ENCODE measurements at regions not wholly inside any gene's neighbourhood (a gene's known extent, or its start where the extent isn't known, plus 50 kb on each side); places are given as distances from the start of the nearest gene placed in this dataset.

DNA sequence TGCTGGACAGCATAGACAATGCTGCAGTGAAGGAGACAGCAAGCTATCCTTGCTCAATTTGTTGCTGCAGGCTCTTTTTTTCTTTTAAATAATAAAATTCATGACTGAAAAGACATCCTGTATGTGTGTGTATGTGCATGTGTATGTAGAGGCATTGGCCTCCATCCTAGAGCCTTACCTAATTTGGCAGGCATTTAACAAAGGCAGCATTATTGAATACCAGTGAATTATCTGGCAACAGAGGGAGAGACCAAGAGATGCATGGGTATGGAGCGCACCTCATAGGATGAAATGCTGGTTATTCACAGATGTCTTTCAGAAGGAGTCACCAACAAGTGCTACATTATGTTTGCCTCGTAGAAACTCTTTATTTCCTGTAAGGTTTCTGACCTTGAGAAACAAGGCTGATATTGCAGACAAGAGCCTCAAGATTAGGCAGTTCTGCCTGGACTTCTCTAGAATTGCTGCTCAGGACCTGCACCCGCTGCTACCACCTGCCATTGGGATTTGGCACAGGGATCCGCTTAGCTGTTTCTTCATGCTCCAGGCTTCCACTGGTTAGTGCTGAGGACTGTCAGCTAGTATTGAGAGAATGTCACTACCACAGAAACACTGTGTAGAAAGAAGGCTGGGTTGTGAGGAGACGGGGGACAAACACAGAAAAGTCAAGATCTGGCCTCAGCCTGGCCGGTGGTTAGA lies 247.7 kb upstream of the RFX3 start:
- no peaks in the 10 kb centered on the region for H3K4me1 ChIP-seq (ENCODE audit: control insufficient read depth in 1 of 2, insufficient read depth in 2 of 2, low read length in 2 of 2)
- no peaks in the 10 kb centered on the region for H3K36me3 ChIP-seq (ENCODE audit: control insufficient read depth in 1 of 2, insufficient read depth in 2 of 2, low read length in 2 of 2)
- H3K27me3 ChIP-seq (ENCODE audit: low read depth, low read length), result no peaks in the 10 kb centered on the region
- no peaks in the 10 kb centered on the region for H3K9me3 ChIP-seq (ENCODE audit: control insufficient read depth in 1 of 2, low read length in 2 of 2)
- H3K27ac ChIP-seq (ENCODE audit: low read length), result no peak overlapping the region
- no peak overlapping the region for H3K4me3 ChIP-seq (ENCODE audit: low read depth in 1 of 2, low read length in 2 of 2)

DNA sequence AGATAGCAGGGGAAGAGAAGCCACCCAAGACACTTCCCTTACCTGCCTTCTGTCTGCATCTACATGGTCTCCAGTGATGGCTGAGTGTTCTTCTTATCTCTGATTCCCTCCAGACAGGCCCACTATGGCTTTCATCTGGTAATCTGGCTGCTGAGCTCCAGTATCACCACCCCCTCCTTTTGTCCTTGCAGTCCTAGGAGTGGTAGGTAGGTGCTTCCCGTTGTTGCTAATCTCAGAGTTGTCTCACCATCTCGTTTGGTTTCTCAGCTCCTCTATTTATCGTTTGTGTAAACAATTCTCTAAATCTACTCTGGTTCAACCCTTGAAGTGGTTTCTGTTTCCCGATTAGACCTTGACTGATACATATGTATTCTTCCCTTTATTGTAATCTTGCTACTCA lies 243.8 kb upstream of the RFX3 start:
- H3K4me1 ChIP-seq (ENCODE audit: control insufficient read depth in 1 of 2, insufficient read depth in 2 of 2, low read length in 2 of 2), result no peaks in the 10 kb centered on the region
- no peaks in the 10 kb centered on the region for H3K27me3 ChIP-seq (ENCODE audit: low read depth, low read length)
- H3K36me3 ChIP-seq (ENCODE audit: control insufficient read depth in 1 of 2, insufficient read depth in 2 of 2, low read length in 2 of 2), result no peaks in the 10 kb centered on the region
- H3K4me3 ChIP-seq (ENCODE audit: low read depth in 1 of 2, low read length in 2 of 2), result no peak overlapping the region
- H3K27ac ChIP-seq (ENCODE audit: low read length), result no peak overlapping the region
- no peaks in the 10 kb centered on the region for H3K9me3 ChIP-seq (ENCODE audit: control insufficient read depth in 1 of 2, low read length in 2 of 2)

DNA sequence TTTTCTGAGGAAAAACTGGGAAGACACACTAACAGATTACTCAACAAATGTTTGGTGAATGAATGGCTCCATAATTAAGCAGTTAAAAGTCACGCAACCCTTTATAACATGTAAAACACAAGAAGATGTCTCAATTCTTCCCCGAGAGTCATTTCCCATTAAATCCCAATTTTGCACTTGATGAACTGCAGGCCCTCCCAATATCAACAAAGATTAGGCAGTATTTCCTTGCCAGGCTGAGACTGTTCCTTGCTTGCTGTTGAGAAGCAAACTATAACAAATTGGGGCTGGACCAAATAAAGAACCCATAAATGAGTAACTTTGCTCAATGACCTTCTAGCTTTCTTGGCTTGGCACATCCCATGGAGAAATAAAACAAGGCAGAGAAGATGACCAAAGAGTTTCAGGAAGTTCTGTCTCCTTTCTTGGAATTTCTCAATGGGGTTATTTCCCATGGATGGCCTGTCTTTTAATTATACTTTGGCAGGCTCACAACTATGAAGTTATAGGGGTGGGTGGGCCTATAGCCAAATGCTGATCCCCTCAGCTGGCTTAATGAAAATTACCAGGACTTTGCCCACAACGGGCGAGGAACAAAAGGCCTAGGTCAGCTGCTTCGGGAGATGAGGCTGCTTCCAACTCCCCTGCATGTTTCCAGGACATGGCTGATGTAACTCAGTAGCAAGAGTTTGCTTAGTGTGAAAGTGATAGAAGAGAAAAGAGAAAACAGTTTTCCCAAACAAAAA lies 243.1 kb upstream of the RFX3 start:
- H3K27ac ChIP-seq (ENCODE audit: low read length), result no peak overlapping the region
- H3K4me1 ChIP-seq (ENCODE audit: control insufficient read depth in 1 of 2, insufficient read depth in 2 of 2, low read length in 2 of 2), result no peaks in the 10 kb centered on the region
- H3K36me3 ChIP-seq (ENCODE audit: control insufficient read depth in 1 of 2, insufficient read depth in 2 of 2, low read length in 2 of 2), result no peaks in the 10 kb centered on the region
- H3K9me3 ChIP-seq (ENCODE audit: control insufficient read depth in 1 of 2, low read length in 2 of 2), result no peaks in the 10 kb centered on the region
- no peaks in the 10 kb centered on the region for H3K27me3 ChIP-seq (ENCODE audit: low read depth, low read length)
- no peak overlapping the region for H3K4me3 ChIP-seq (ENCODE audit: low read depth in 1 of 2, low read length in 2 of 2)

DNA sequence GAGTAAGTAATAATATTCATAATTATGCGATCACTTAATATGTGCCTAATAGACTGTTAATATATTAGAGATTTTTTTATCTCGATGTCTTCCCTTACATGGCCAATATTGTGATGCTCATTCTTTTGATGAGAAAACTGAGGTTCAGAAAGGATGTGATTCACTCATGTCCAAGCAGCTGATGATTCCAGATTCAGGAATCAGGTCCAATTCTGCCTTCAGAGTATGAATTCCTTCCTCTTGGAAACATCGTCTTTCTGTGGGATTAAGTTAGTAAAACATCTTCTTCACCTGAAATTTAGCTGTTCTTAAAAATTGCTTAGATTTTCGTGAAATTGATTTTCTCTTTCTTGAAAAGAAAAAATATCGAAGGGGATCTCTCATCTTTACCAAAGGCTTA lies 242.5 kb upstream of the RFX3 start:
- H3K27me3 ChIP-seq (ENCODE audit: low read depth, low read length), result no peaks in the 10 kb centered on the region

DNA sequence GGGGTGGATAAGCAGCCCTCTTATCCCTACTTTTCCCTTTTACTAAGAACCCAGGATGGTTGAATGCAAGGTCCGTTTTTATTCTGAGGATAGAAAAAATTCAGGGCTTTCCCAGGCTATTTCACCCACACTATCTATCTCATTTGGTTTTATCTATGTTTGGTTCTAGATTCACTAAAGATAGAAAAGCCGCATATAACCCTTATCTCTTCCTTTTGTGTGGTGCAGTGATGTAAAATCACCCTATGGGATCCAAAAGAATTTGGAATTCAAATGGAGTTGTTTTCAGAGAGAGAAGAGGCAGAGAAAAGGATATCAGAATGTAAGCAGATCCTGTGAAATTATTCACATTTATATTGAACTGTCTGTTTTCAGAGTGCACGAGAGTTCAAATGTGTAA lies 236.3 kb upstream of the RFX3 start:
- Histone ChIP-seq H3K9me3 (ENCODE audit: control insufficient read depth in 1 of 2, low read length in 2 of 2) (no peaks in the 10 kb centered on the region), H3K27me3 (ENCODE audit: low read depth, low read length) (no peaks in the 10 kb centered on the region), H3K4me3 (ENCODE audit: low read depth in 1 of 2, low read length in 2 of 2) (no peak overlapping the region), H3K4me1 (ENCODE audit: control insufficient read depth in 1 of 2, insufficient read depth in 2 of 2, low read length in 2 of 2) (peaks cover 0 to 4% of the 10 kb centered on the region in 2 donors), H3K36me3 (ENCODE audit: control insufficient read depth in 1 of 2, insufficient read depth in 2 of 2, low read length in 2 of 2) (no peaks in the 10 kb centered on the region), H3K27ac (ENCODE audit: low read length) (no peak overlapping the region)

More for the DNA sequence above, 242.5 kb upstream of the RFX3 start:
- H3K36me3 ChIP-seq (ENCODE audit: control insufficient read depth in 1 of 2, insufficient read depth in 2 of 2, low read length in 2 of 2), result no peaks in the 10 kb centered on the region
- H3K4me3 ChIP-seq (ENCODE audit: low read depth in 1 of 2, low read length in 2 of 2), result no peak overlapping the region
- no peak overlapping the region for H3K27ac ChIP-seq (ENCODE audit: low read length)
- H3K4me1 ChIP-seq (ENCODE audit: control insufficient read depth in 1 of 2, insufficient read depth in 2 of 2, low read length in 2 of 2), result no peaks in the 10 kb centered on the region
- no peaks in the 10 kb centered on the region for H3K9me3 ChIP-seq (ENCODE audit: control insufficient read depth in 1 of 2, low read length in 2 of 2)

DNA sequence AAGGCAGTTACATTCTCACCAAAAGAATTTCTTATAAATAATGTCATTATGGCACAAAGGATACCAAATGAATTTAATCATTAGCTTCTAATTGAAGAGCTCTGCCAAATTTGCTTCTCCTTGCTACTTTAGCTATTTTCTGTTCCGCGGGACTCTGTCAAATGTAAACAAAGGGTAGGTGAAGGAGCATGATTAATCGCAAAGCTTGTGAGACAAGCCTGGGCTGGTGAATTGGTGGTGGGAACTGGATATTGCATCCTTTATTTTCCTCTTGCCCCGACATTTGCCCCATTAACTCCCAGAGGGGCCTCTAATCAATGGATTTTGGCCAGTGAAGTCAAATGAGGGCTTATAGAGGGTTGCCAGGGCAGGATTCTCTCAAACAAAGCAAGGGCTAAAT lies 234.2 kb upstream of the RFX3 start:
- Histone ChIP-seq H3K9me3 (ENCODE audit: control insufficient read depth in 1 of 2, low read length in 2 of 2) (no peaks in the 10 kb centered on the region), H3K27ac (ENCODE audit: low read length) (no peak overlapping the region), H3K27me3 (ENCODE audit: low read depth, low read length) (no peaks in the 10 kb centered on the region), H3K4me1 (ENCODE audit: control insufficient read depth in 1 of 2, insufficient read depth in 2 of 2, low read length in 2 of 2) (peaks cover 0 to 4% of the 10 kb centered on the region in 2 donors), H3K4me3 (ENCODE audit: low read depth in 1 of 2, low read length in 2 of 2) (no peak overlapping the region), H3K36me3 (ENCODE audit: control insufficient read depth in 1 of 2, insufficient read depth in 2 of 2, low read length in 2 of 2) (no peaks in the 10 kb centered on the region)

DNA sequence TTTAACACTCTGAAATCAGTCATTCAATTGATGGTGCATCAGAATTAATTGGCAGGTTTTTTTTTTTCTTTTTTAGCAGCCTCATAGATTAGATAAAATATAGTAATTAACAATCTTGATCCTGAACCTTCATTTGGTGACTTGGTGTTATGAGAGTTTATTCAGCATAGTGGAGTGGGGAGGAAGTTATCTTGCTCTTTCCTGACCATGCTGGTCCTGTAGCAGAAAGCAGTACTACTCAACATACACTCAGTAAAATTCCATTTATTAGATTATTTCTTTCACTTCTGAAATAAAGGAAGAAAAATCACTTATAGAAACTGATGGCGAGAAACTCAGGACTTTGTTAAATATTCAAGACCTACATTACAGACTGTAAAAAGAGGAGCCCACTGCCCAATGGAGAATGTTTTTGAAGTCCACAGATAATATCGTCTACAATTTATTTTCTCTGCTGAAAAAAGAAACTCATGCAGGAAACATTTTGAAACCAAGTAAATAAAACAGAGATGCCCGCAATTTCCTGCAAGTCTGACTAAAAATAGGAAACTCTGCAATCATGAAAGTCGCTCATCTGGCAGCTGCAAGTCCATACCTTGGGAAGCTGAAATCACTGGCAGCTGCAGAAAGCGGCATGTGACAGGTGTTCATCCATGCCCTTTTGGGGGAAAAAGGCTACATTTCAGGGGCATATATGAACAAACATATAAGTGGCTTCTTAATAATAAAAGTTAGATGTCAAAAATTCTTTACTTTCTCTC lies 233.2 kb upstream of the RFX3 start:
- no peaks in the 10 kb centered on the region for H3K9me3 ChIP-seq (ENCODE audit: control insufficient read depth in 1 of 2, low read length in 2 of 2)
- no peaks in the 10 kb centered on the region for H3K36me3 ChIP-seq (ENCODE audit: control insufficient read depth in 1 of 2, insufficient read depth in 2 of 2, low read length in 2 of 2)
- no peak overlapping the region for H3K27ac ChIP-seq (ENCODE audit: low read length)
- peaks cover 0 to 4% of the 10 kb centered on the region in 2 donors for H3K4me1 ChIP-seq (ENCODE audit: control insufficient read depth in 1 of 2, insufficient read depth in 2 of 2, low read length in 2 of 2)
- no peak overlapping the region for H3K4me3 ChIP-seq (ENCODE audit: low read depth in 1 of 2, low read length in 2 of 2)
- H3K27me3 ChIP-seq (ENCODE audit: low read depth, low read length), result no peaks in the 10 kb centered on the region

DNA sequence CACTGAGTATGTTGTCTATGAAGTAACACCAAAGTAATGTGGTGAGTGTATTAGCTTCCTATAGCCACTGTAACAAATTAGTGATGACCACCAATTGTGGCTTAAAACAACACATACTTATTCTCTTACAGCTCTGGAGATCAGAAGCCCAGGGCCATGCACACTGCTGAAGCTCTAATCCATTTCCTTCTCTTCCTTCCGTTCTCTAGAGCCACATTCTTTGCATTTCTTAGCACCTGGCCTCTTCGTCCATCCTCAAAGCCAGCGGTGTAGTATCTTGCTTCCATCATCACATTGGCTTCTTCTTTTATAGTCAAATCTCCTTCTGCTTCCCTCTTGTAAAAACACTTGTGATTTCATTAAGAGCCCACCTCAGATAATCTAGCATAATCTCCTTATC lies 230.3 kb upstream of the RFX3 start:
- Histone ChIP-seq H3K4me3 (ENCODE audit: low read depth in 1 of 2, low read length in 2 of 2) (no peak overlapping the region), H3K4me1 (ENCODE audit: control insufficient read depth in 1 of 2, insufficient read depth in 2 of 2, low read length in 2 of 2) (peaks cover 0 to 4% of the 10 kb centered on the region in 2 donors), H3K27me3 (ENCODE audit: low read depth, low read length) (no peaks in the 10 kb centered on the region), H3K36me3 (ENCODE audit: control insufficient read depth in 1 of 2, insufficient read depth in 2 of 2, low read length in 2 of 2) (no peaks in the 10 kb centered on the region), H3K27ac (ENCODE audit: low read length) (no peak overlapping the region), H3K9me3 (ENCODE audit: control insufficient read depth in 1 of 2, low read length in 2 of 2) (no peaks in the 10 kb centered on the region)

DNA sequence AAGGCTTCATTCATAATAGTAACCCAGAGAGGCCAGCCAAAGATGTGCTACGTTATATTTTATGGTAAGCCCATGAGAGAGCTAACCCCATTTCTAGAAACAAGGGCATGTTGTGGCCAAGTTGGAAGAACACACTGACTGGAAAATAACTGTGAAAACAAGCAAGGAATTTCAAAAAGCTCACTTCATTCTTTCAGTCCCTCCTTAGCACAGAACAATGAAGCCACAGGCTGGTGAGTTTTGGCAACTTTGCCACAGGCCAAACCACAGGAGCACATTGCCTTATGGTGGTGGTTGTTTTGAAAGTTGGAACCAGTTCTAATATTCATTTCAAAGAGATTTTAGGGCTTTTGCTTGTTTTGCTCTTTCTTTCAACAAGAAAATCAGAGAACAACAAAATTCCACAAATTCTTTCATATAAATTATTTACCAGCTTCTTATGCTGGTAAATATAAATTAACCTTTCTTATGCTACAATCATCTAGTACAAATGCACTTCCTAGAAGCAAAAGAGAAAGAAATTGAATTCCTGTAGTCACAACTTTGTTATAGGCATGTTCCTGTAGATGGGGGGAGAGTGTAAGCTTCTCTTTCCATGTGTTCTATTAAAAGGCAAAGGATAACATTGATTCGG lies 225.4 kb upstream of the RFX3 start:
- Histone ChIP-seq H3K4me3 (ENCODE audit: low read depth in 1 of 2, low read length in 2 of 2) (no peak overlapping the region), H3K27ac (ENCODE audit: low read length) (no peak overlapping the region), H3K9me3 (ENCODE audit: control insufficient read depth in 1 of 2, low read length in 2 of 2) (no peaks in the 10 kb centered on the region)

DNA sequence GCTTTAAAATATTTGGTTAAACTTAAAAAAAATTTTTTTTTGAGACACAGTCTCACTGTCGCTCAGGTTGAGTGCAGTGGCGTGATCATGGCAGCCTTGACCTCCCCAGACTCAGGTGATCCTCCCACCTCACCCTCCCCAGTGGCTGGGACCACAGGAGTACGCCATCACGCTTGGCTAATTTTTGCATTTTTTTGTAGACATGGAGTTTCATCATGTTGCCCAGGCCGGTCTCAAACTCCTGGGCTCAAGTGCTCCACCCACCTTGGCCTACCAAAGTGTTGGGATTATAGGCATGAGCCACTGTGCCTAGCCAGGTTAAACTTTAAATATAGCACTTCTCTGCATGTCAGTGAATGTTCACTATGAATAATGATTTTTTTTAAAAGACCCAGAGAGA lies 224.5 kb upstream of the RFX3 start:
- H3K4me3 ChIP-seq (ENCODE audit: low read depth in 1 of 2, low read length in 2 of 2), result no peak overlapping the region
- H3K4me1 ChIP-seq (ENCODE audit: control insufficient read depth in 1 of 2, insufficient read depth in 2 of 2, low read length in 2 of 2), result no peaks in the 10 kb centered on the region
- H3K9me3 ChIP-seq (ENCODE audit: control insufficient read depth in 1 of 2, low read length in 2 of 2), result no peaks in the 10 kb centered on the region
- H3K27me3 ChIP-seq (ENCODE audit: low read depth, low read length), result no peaks in the 10 kb centered on the region
- H3K36me3 ChIP-seq (ENCODE audit: control insufficient read depth in 1 of 2, insufficient read depth in 2 of 2, low read length in 2 of 2), result no peaks in the 10 kb centered on the region
- no peak overlapping the region for H3K27ac ChIP-seq (ENCODE audit: low read length)

More for the DNA sequence above, 225.4 kb upstream of the RFX3 start:
- no peaks in the 10 kb centered on the region for H3K27me3 ChIP-seq (ENCODE audit: low read depth, low read length)
- no peaks in the 10 kb centered on the region for H3K36me3 ChIP-seq (ENCODE audit: control insufficient read depth in 1 of 2, insufficient read depth in 2 of 2, low read length in 2 of 2)
- H3K4me1 ChIP-seq (ENCODE audit: control insufficient read depth in 1 of 2, insufficient read depth in 2 of 2, low read length in 2 of 2), result no peaks in the 10 kb centered on the region

Measured in muscle layer of duodenum (tissue), 2 donors.